ENCODE measurements at regions not wholly inside any gene's neighbourhood (a gene's known extent, or its start where the extent isn't known, plus 50 kb on each side); places are given as distances from the start of the nearest gene placed in this dataset.
"Not testable (repeated sequence)": the region's sequence is repeated elsewhere in the genome, so short reads cannot be mapped to it uniquely, and the experiment has no call there.

- no peaks in the 10 kb centered on the region for H3K9me3 ChIP-seq
- peak overlapping the region; percentile 87 for H3K27ac ChIP-seq
- H3K4me1 ChIP-seq (ENCODE audit: control insufficient read depth in 1 of 2, insufficient read depth in 1 of 2, low read depth in 1 of 2, low read length in 1 of 2): peaks cover 75 to 76% of the 10 kb centered on the region in 2 experiments
- no peaks in the 10 kb centered on the region for H3K36me3 ChIP-seq
- H3K4me3 ChIP-seq (ENCODE audit: low read depth in 1 of 2, low read length in 1 of 2): peak overlapping the region; percentile 38 to 48
- no peaks in the 10 kb centered on the region for H3K27me3 ChIP-seq
- no peak for TF ChIP-seq CTCF (IDR thresholded peaks at IDR 0.05)
Measured at GRCh38 chr13:109403012-109403421, 383.4 kb downstream of the IRS2 start.

GRCh38 chr13:109401891-109402290 lies 384.5 kb downstream of the IRS2 start:
- H3K4me1 ChIP-seq (ENCODE audit: control insufficient read depth in 1 of 2, insufficient read depth in 1 of 2, low read depth in 1 of 2, low read length in 1 of 2): peaks cover 82 to 83% of the 10 kb centered on the region in 2 experiments
- H3K27me3 ChIP-seq: no peaks in the 10 kb centered on the region
- no peaks in the 10 kb centered on the region for H3K9me3 ChIP-seq
- peak overlapping the region; percentile 87 for H3K27ac ChIP-seq
- no peaks in the 10 kb centered on the region for H3K36me3 ChIP-seq
- no peak for TF ChIP-seq CTCF (IDR thresholded peaks at IDR 0.05)
- no peak overlapping the region for H3K4me3 ChIP-seq (ENCODE audit: low read depth in 1 of 2, low read length in 1 of 2)

GRCh38 chr13:109401307-109401706 lies 385.1 kb downstream of the IRS2 start:
- peak overlapping the region; percentile 87 for H3K27ac ChIP-seq
- H3K4me3 ChIP-seq (ENCODE audit: low read depth in 1 of 2, low read length in 1 of 2): no peak overlapping the region
- H3K9me3 ChIP-seq: no peaks in the 10 kb centered on the region
- no peaks in the 10 kb centered on the region for H3K27me3 ChIP-seq
- TF ChIP-seq CTCF (IDR thresholded peaks at IDR 0.05): no peak
- H3K4me1 ChIP-seq (ENCODE audit: control insufficient read depth in 1 of 2, insufficient read depth in 1 of 2, low read depth in 1 of 2, low read length in 1 of 2): peaks cover 85 to 88% of the 10 kb centered on the region in 2 experiments
- no peaks in the 10 kb centered on the region for H3K36me3 ChIP-seq

- no peaks in the 10 kb centered on the region for H3K36me3 ChIP-seq
- peaks cover 91 to 94% of the 10 kb centered on the region in 2 experiments for H3K4me1 ChIP-seq (ENCODE audit: control insufficient read depth in 1 of 2, insufficient read depth in 1 of 2, low read depth in 1 of 2, low read length in 1 of 2)
- H3K9me3 ChIP-seq: no peaks in the 10 kb centered on the region
- H3K27me3 ChIP-seq: no peaks in the 10 kb centered on the region
- H3K27ac ChIP-seq: peak overlapping the region; percentile 87
- TF ChIP-seq CTCF (IDR thresholded peaks at IDR 0.05): no peak
- H3K4me3 ChIP-seq (ENCODE audit: low read depth in 1 of 2, low read length in 1 of 2): peak overlapping the region; percentile 10 to 19
Measured at GRCh38 chr13:109400624-109401257, 385.6 kb downstream of the IRS2 start.

GRCh38 chr13:109400209-109400608 lies 386.2 kb downstream of the IRS2 start:
- H3K27ac ChIP-seq: peak overlapping the region; percentile 87
- no peak for TF ChIP-seq CTCF (IDR thresholded peaks at IDR 0.05)
- H3K9me3 ChIP-seq: no peaks in the 10 kb centered on the region
- H3K27me3 ChIP-seq: no peaks in the 10 kb centered on the region
- peak overlapping the region; percentile 10 to 19 for H3K4me3 ChIP-seq (ENCODE audit: low read depth in 1 of 2, low read length in 1 of 2)
- peaks cover 96 to 98% of the 10 kb centered on the region in 2 experiments for H3K4me1 ChIP-seq (ENCODE audit: control insufficient read depth in 1 of 2, insufficient read depth in 1 of 2, low read depth in 1 of 2, low read length in 1 of 2)
- no peaks in the 10 kb centered on the region for H3K36me3 ChIP-seq

GRCh38 chr13:109398071-109398470 lies 388.3 kb downstream of the IRS2 start:
- H3K4me1 ChIP-seq (ENCODE audit: control insufficient read depth in 1 of 2, insufficient read depth in 1 of 2, low read depth in 1 of 2, low read length in 1 of 2): peaks cover 94 to 98% of the 10 kb centered on the region in 2 experiments
- H3K27me3 ChIP-seq: not testable (repeated sequence)

More at GRCh38 chr13:109398071-109398470, 388.3 kb downstream of the IRS2 start:
- H3K9me3 ChIP-seq, H3K36me3 ChIP-seq: not testable (repeated sequence)
- Histone ChIP-seq H3K27ac (peak overlapping the region; percentile 87), H3K4me3 (ENCODE audit: low read depth in 1 of 2, low read length in 1 of 2) (peak overlapping the region in 1 of 2 experiments; percentile 9)

All from neutrophil (primary cell).